ENCODE measurements at regions not wholly inside any gene's neighbourhood (a gene's known extent, or its start where the extent isn't known, plus 50 kb on each side); places are given as distances from the start of the nearest gene placed in this dataset.
A peak's percentile ranks its signal among the peaks of the same experiment; 100 is the strongest.
"Not testable (repeated sequence)": the region's sequence is repeated elsewhere in the genome, so short reads cannot be mapped to it uniquely, and the experiment has no call there.

DNA sequence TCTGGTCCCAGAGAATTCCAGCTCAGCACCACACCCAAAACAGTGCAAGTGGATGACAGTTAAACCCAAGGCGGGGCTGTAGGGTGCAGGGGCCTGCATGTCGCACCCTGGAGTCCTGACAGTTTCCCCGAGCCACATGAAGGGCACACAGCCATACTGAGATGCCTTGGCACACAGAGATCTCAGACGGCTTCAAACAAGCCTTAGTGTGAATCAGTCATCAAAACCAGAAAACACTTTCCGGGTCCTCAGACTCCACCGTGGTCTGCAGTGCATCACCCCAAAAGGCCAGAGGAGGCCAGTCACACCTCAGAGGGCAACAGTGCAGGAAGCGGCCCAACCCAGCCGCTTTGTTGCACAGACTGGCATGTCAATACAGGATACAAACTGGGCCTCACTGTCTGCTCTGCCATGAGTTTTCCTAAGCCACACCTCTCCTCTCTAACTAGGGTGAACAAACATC is 64.6 kb upstream of the ENPP6 start:
- peak overlapping the region; percentile 66 for H3K4me3 Mint-ChIP-seq
- peak; percentile 87 for DNase-seq
- peak overlapping the region; percentile 90 for H3K27ac Mint-ChIP-seq
- peaks cover 10% of the 10 kb centered on the region for H3K9me3 Mint-ChIP-seq
- peaks cover 62% of the 10 kb centered on the region for H3K4me1 Mint-ChIP-seq
- H3K27me3 Mint-ChIP-seq: no peaks in the 10 kb centered on the region
- H3K36me3 Mint-ChIP-seq (ENCODE audit: low read depth): peaks cover 5% of the 10 kb centered on the region
- intact Hi-C loops (cut with micrococcal nuclease): loop anchor here (1.0 to 5.0 kb wide), 2 partner anchors 192 to 300 kb away; partner anchors contain the start of gene IRF2

- DNase-seq: peak; percentile 73
- intact Hi-C loops (cut with micrococcal nuclease): loop anchor here (1.0 to 5.0 kb wide), 4 partner anchors 13 to 301 kb away; partner anchors contain the start of gene IRF2
- H3K4me1 Mint-ChIP-seq: peaks cover 62% of the 10 kb centered on the region
- H3K27ac Mint-ChIP-seq: peak overlapping the region; percentile 90
- H3K27me3 Mint-ChIP-seq: no peaks in the 10 kb centered on the region
- H3K4me3 Mint-ChIP-seq: peak overlapping the region; percentile 66
- H3K36me3 Mint-ChIP-seq (ENCODE audit: low read depth): peaks cover 9% of the 10 kb centered on the region
- peaks cover 16% of the 10 kb centered on the region for H3K9me3 Mint-ChIP-seq
These were observed 63.8 kb upstream of the ENPP6 start for GRCh38 chr4:184281231-184282139.

DNA sequence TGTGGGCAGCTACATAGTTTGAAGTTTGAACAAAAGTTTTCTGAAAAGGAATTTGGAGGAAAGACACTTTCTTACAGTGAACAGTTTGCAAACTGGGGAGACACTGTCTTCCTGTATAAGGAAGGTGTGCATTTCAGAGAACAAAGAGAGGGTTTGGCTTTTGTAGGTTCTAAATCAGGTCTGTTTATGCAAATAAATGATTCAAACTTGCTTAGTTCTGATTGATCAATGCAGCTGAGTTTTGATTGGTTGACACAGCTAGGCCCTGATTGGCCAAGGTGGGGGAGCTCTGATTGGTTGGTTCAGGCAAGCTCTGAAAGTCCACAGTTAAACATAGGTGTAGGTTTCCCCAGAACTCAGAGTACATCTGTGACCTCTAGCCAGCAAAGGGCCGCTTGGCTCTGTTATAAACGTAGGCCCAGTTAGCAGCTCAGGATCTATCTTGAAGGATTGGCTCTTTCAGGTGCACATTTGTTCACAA is 63.0 kb upstream of the ENPP6 start:
- Mint-ChIP-seq H3K9me3 (peaks cover 20% of the 10 kb centered on the region), H3K36me3 (ENCODE audit: low read depth) (peaks cover 12% of the 10 kb centered on the region), H3K4me1 (peaks cover 61% of the 10 kb centered on the region), H3K27me3 (no peaks in the 10 kb centered on the region), H3K27ac (peak overlapping the region; percentile 90), H3K4me3 (peak overlapping the region; percentile 66)
- intact Hi-C loops (cut with micrococcal nuclease): loop anchor here (1.0 to 5.0 kb wide), 4 partner anchors 8 to 302 kb away; no protein-coding TSS in a partner anchor
- DNase-seq: peak; percentile 74

GRCh38 chr4:184280137-184280536 is 62.5 kb upstream of the ENPP6 start:
- H3K27ac Mint-ChIP-seq: peak overlapping the region; percentile 90
- DNase-seq: peak; percentile 53
- peak overlapping the region; percentile 18 for H3K4me3 Mint-ChIP-seq
- intact Hi-C loops (cut with micrococcal nuclease): loop anchor here (1.0 to 5.0 kb wide), 2 partner anchors 8 to 302 kb away; no protein-coding TSS in a partner anchor
- peaks cover 60% of the 10 kb centered on the region for H3K4me1 Mint-ChIP-seq
- H3K36me3 Mint-ChIP-seq (ENCODE audit: low read depth): peaks cover 12% of the 10 kb centered on the region
- H3K27me3 Mint-ChIP-seq: no peaks in the 10 kb centered on the region
- peaks cover 20% of the 10 kb centered on the region for H3K9me3 Mint-ChIP-seq

- intact Hi-C loops (cut with micrococcal nuclease): loop anchor here (1.0 to 5.0 kb wide), 2 partner anchors 9 to 303 kb away; no protein-coding TSS in a partner anchor
- peak overlapping the region; percentile 25 for H3K27ac Mint-ChIP-seq
- peak; percentile 53 for DNase-seq
- H3K27me3 Mint-ChIP-seq: no peaks in the 10 kb centered on the region
- H3K36me3 Mint-ChIP-seq (ENCODE audit: low read depth): peaks cover 12% of the 10 kb centered on the region
- H3K4me1 Mint-ChIP-seq: peaks cover 57% of the 10 kb centered on the region
- peaks cover 20% of the 10 kb centered on the region for H3K9me3 Mint-ChIP-seq
- H3K4me3 Mint-ChIP-seq: no peak overlapping the region
These were observed 61.9 kb upstream of the ENPP6 start for GRCh38 chr4:184279496-184280061.

DNA sequence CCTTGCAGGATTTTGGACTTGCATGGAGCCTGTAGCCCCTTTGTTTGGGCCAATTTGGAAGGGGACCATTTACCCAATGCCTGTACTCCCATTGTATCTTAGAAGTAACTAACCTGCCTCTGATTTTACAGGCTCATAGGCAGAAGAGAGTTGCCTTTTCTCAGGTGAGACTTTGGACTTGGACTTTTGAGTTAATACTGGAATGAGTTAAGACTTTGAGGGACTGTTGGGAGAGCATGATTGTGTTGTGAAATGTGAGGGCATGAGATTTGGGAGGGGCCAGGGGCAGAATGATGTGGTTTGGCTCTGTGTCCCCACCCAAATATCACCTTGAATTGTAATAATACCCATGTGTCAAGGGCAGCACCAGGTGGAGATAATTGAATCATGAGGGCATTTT is 60.1 kb upstream of the ENPP6 start:
- DNase-seq; H3K27me3 Mint-ChIP-seq; H3K4me3 Mint-ChIP-seq; H3K27ac Mint-ChIP-seq; intact Hi-C loops (cut with micrococcal nuclease): not testable (repeated sequence)
- peaks cover 20% of the 10 kb centered on the region for H3K9me3 Mint-ChIP-seq
- peaks cover 57% of the 10 kb centered on the region for H3K4me1 Mint-ChIP-seq
- H3K36me3 Mint-ChIP-seq (ENCODE audit: low read depth): peaks cover 12% of the 10 kb centered on the region

DNA sequence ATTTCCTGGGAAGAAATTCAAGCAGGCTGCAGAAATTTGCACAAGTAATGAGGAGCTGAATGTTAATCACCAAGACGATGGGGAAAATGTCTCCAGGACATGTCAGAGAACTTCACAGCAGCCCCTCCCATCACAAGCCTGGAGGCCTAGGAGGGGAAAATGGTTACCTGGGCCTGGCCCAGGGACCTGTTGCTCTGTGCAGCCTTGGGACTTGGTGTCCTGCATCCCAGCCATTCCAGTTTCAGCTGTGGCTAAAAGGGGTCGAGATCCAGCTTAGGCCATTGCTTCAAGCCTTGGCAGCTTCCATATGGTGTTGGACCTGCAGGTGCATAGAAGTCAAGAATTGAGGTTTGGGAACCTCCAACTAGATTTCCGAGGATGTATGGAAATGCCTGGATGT is 59.3 kb upstream of the ENPP6 start:
- H3K4me3 Mint-ChIP-seq; H3K27me3 Mint-ChIP-seq; H3K27ac Mint-ChIP-seq; DNase-seq; intact Hi-C loops (cut with micrococcal nuclease): not testable (repeated sequence)
- Mint-ChIP-seq H3K9me3 (peaks cover 20% of the 10 kb centered on the region), H3K4me1 (peaks cover 51% of the 10 kb centered on the region), H3K36me3 (ENCODE audit: low read depth) (peaks cover 12% of the 10 kb centered on the region)

- DNase-seq; intact Hi-C loops (cut with micrococcal nuclease): not testable (repeated sequence)
- peaks cover 45% of the 10 kb centered on the region for H3K4me1 Mint-ChIP-seq
These were observed 58.7 kb upstream of the ENPP6 start for GRCh38 chr4:184276346-184276745.

GRCh38 chr4:184275766-184276165 is 58.1 kb upstream of the ENPP6 start:
- H3K27ac Mint-ChIP-seq: no peak overlapping the region

More at GRCh38 chr4:184276346-184276745, 58.7 kb upstream of the ENPP6 start:
- H3K9me3 Mint-ChIP-seq: peaks cover 20% of the 10 kb centered on the region
- H3K27me3 Mint-ChIP-seq, H3K4me3 Mint-ChIP-seq: not testable (repeated sequence)
- peak overlapping the region; percentile 3 for H3K27ac Mint-ChIP-seq
- H3K36me3 Mint-ChIP-seq (ENCODE audit: low read depth): peaks cover 12% of the 10 kb centered on the region

DNA sequence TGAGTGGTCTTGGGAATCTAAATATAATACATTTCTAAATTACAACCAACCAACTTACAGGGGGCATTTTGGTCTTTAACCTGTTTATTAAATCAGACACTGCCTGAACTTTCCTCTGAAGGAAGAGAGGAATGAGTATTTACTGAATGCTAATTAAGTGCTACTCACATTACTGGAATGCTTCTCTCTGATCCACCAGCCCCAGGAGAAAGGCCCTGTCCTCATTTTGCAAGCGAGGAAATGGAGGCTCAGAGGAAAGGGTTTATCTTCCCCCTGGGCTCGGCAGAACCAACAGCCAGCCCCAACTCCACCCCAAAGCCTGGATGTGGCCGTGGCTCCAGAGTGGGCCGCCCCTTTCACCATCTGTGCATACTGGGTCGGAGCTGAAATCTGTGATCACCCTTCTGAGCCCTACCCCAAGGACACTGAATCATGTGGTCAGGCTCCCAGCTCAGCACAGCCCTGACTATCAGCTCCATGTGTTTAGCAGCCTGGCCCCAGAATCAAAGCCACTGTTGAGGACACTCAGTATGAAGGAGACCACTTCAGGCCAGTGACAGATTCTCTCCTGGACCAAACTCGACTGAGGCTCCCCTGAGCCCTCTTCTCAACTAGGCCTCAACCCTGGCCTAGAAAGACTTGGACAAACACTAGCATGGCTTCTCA is 56.7 kb upstream of the ENPP6 start:
- Mint-ChIP-seq H3K4me1 (peaks cover 43% of the 10 kb centered on the region), H3K36me3 (ENCODE audit: low read depth) (peaks cover 12% of the 10 kb centered on the region), H3K27ac (peak overlapping the region; percentile 9), H3K27me3 (no peaks in the 10 kb centered on the region), H3K4me3 (no peak overlapping the region), H3K9me3 (peaks cover 20% of the 10 kb centered on the region)
- intact Hi-C loops (cut with micrococcal nuclease): no loop called here
- no peak for DNase-seq

More at GRCh38 chr4:184275766-184276165, 58.1 kb upstream of the ENPP6 start:
- peaks cover 20% of the 10 kb centered on the region for H3K9me3 Mint-ChIP-seq
- peaks cover 12% of the 10 kb centered on the region for H3K36me3 Mint-ChIP-seq (ENCODE audit: low read depth)
- intact Hi-C loops (cut with micrococcal nuclease): no loop called here
- no peaks in the 10 kb centered on the region for H3K27me3 Mint-ChIP-seq
- peaks cover 42% of the 10 kb centered on the region for H3K4me1 Mint-ChIP-seq
- no peak for DNase-seq
- no peak overlapping the region for H3K4me3 Mint-ChIP-seq

DNA sequence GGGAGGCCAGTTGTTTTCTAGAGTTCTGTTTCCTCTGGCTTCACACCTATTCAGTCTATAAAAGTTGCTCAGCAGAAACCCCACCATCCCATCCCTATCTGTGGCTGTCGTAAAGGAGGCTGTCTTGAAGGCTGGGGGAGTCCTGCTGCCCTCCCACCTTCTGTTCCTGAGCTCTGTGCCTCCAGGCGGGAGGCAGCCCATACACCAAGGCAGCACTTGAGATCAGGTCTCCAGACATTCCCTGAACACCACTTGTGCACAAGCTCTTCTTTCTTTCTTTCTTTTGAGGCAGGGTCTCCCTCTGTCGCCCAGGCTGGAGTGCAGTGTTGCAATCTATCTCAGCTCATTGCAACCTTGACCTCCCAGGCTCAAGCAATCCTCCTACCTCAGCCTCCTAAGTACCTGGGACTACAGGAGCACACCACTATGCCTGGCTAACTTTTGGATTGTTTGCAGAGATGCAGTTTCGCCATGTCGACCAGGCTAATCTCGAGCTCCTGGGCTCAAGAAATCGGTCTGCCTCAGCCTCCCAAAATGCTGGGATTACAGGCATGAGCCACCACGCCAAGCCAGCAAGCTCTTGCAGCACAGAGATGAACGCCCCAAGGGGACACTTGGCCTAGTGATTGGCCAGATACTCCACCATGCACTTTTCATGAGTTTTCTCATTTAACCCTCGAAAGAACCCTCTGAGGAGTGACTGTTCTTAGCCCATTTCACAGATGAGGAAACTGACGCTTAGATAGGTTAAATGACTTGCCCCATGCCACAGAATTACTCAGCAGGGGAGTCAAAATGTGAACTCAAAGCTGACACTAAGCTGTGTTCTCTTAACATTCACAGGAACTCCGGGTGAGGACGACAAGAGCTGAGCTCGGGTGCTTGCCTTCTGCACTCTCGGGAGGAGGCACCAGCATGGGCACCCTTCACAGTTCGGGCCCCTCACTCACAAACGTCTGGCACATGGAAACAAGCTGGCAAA is 55.8 kb upstream of the ENPP6 start:
- peaks cover 9% of the 10 kb centered on the region for H3K36me3 Mint-ChIP-seq (ENCODE audit: low read depth)
- peaks cover 16% of the 10 kb centered on the region for H3K9me3 Mint-ChIP-seq
- peaks cover 44% of the 10 kb centered on the region for H3K4me1 Mint-ChIP-seq
- H3K27ac Mint-ChIP-seq: peak overlapping the region; percentile 39
- DNase-seq: no peak
- intact Hi-C loops (cut with micrococcal nuclease): no loop called here
- no peak overlapping the region for H3K4me3 Mint-ChIP-seq
- no peaks in the 10 kb centered on the region for H3K27me3 Mint-ChIP-seq

DNA sequence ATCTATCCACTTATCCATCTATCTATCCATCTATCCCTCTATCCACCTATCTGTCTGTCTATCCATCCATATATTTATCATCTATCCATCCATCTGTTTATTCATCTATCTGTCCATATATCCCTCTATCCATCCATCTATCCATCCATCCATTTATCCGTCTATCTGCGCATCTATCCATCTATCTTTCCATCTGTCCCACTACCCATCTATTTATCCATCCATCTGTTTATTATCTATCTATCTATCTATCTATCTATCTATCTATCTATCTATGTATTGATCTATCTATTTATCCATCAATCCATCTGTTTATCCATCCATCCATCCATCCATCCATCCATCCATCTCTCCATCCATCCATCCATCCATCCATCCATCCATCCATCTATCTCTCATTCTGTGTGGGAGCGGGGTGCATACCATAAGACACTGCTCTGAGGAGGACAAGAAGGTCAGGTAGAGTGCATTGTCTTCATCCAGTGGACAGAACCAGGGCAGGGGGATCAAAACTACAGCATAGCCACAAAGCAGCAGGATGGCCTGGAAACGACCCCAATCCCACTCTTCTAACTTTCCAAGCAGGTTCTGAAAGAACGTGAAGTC is 53.2 kb upstream of the ENPP6 start:
- Mint-ChIP-seq H3K36me3 (ENCODE audit: low read depth) (no peaks in the 10 kb centered on the region), H3K27ac (peak overlapping the region; percentile 23), H3K4me1 (peaks cover 58% of the 10 kb centered on the region), H3K9me3 (no peaks in the 10 kb centered on the region), H3K4me3 (no peak overlapping the region), H3K27me3 (no peaks in the 10 kb centered on the region)
- no peak for DNase-seq
- intact Hi-C loops (cut with micrococcal nuclease): no loop called here
